HG02759 (cell line): ENCODE measurements at regions not wholly inside any gene's neighbourhood (a gene's known extent, or its start where the extent isn't known, plus 50 kb on each side); places are given as distances from the start of the nearest gene placed in this dataset.

ENCODE experiments used
- ATAC-seq: cut with Tn5 transposase; IDR thresholded peaks from one replicate; pipeline ENCODE4 v1.9.1; 2021; ENCODE audit warnings: mild to moderate bottlenecking, moderate library complexity; ENCODE audit not compliant: unreplicated experiment

GRCh38 chr3:67733269-67733950 lies 79.0 kb upstream of the SUCLG2 start:
- ATAC-seq = no peak

- ATAC-seq = no peak
Measured at GRCh38 chr3:67724434-67724833, 70.0 kb upstream of the SUCLG2 start.

GRCh38 chr3:67723863-67724262 lies 69.5 kb upstream of the SUCLG2 start:
- no peak for ATAC-seq

- no peak for ATAC-seq
Measured at GRCh38 chr3:67719333-67719732, 64.9 kb upstream of the SUCLG2 start.

- no peak for ATAC-seq
Measured at GRCh38 chr3:67715971-67716370, 61.6 kb upstream of the SUCLG2 start.

GRCh38 chr3:67713764-67714469 lies 59.5 kb upstream of the SUCLG2 start:
- ATAC-seq = no peak

- no peak for ATAC-seq
Measured at GRCh38 chr3:67712259-67712658, 57.8 kb upstream of the SUCLG2 start.

GRCh38 chr3:67710396-67710795 lies 56.0 kb upstream of the SUCLG2 start:
- no peak for ATAC-seq

GRCh38 chr3:67706934-67707333 lies 52.5 kb upstream of the SUCLG2 start:
- no peak for ATAC-seq

- ATAC-seq = no peak
Measured at GRCh38 chr3:67704322-67704721, 49.9 kb upstream of the SUCLG2 start.
